ENCODE measurements at regions not wholly inside any gene's neighbourhood (a gene's known extent, or its start where the extent isn't known, plus 50 kb on each side); places are given as distances from the start of the nearest gene placed in this dataset.

DNA sequence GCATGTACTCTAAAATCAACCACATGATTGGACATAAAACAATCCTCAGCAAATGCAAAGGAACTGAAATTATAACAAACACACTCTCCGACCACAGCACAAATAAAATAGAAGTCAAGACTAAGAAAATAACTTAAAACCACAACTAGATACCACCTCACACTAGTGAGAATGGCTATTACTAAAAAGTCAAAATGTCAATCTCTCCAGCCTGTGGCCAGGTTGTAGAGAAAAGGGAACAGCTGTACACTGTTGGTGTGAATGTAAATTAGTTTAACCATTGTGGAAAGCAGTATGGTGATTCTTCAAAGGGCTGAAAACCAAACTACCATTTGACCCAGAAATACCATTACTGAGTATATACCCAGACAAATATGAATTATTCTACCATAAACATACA is 1025.7 kb upstream of the TENM4 start:
- Histone ChIP-seq H3K36me3 (replicated peaks in 1 of 2; ENCODE audit: control insufficient read depth in 1 of 2, insufficient read depth in 2 of 2, low read length in 2 of 2) (no peaks in the 10 kb centered on the region), H2AFZ (ENCODE audit: low read length) (no peak overlapping the region), H3K4me2 (ENCODE audit: low read depth, low read length) (no peak overlapping the region), H4K20me1 (ENCODE audit: insufficient read depth, low read length) (no peaks in the 10 kb centered on the region), H3K4me1 (ENCODE audit: insufficient read depth, low read length) (no peaks in the 10 kb centered on the region), H3K9ac (ENCODE audit: insufficient read depth, low read depth, low read length) (no peak overlapping the region), H3K27ac (ENCODE audit: extremely low read length, insufficient read depth, low read length) (no peak overlapping the region), H3K9me3 (ENCODE audit: low read length) (no peaks in the 10 kb centered on the region; the same call in 1 of the 2 replicates), H3K4me3 (replicated peaks in 1 of 3; ENCODE audit: insufficient read depth in 1 of 3, low read depth in 2 of 3, low read length in 3 of 3) (no peak overlapping the region), H3K27me3 (ENCODE audit: control insufficient read depth in 1 of 2, insufficient read depth in 2 of 2, low read length in 2 of 2) (no peaks in the 10 kb centered on the region), H3K79me2 (ENCODE audit: insufficient read depth, low read length) (no peaks in the 10 kb centered on the region)
- in situ Hi-C loops (cut with HindIII; ENCODE audit: extremely low pct_ligation_motif_present, low pct_unique_long_range_greater_than_20kb), result no loop called here
- CTCF ChIA-PET (ENCODE audit: low intra/inter-chr PET ratio, low total read pairs), result no interaction called here
- no TSS peak for BruUV-seq (replicated peaks)
- ATAC-seq (no peak), FAIRE-seq (no peak), DNase-seq (ENCODE audit: low spot score) (no peak)
- POLR2A ChIA-PET, result no interaction called here
- intact Hi-C loops (cut with micrococcal nuclease; ENCODE audit: unreplicated experiment), result no loop called here
- 4% methylated on average over 1 of the region's 1 CpG for WGBS (ENCODE audit: low lambda C conversion rate)
- TF ChIP-seq ZNF318 (CRISPR knock-in tag; IDR thresholded peaks at IDR 0.05) (no peak), ZFP90 (CRISPR knock-in tag; IDR thresholded peaks at IDR 0.05; ENCODE audit: borderline replicate concordance) (no peak), HBP1 (CRISPR knock-in tag; IDR thresholded peaks at IDR 0.05; ENCODE audit: low read depth) (no peak), REXO4 (CRISPR knock-in tag; IDR thresholded peaks at IDR 0.05; ENCODE audit: borderline replicate concordance) (no peak), PRPF4 (IDR thresholded peaks at IDR 0.05; ENCODE audit: low read depth, low read length, poor library complexity, severe bottlenecking) (no peak), HOXA5 (CRISPR knock-in tag; IDR thresholded peaks at IDR 0.05) (no peak), JDP2 (CRISPR knock-in tag; IDR thresholded peaks at IDR 0.05; ENCODE audit: borderline replicate concordance) (no peak), MXI1 (IDR thresholded peaks at IDR 0.05; ENCODE audit: borderline replicate concordance, low read depth, low read length) (no peak), PITX1 (CRISPR knock-in tag; IDR thresholded peaks at IDR 0.05) (no peak)
- TF ChIP-seq, protein P1, sequence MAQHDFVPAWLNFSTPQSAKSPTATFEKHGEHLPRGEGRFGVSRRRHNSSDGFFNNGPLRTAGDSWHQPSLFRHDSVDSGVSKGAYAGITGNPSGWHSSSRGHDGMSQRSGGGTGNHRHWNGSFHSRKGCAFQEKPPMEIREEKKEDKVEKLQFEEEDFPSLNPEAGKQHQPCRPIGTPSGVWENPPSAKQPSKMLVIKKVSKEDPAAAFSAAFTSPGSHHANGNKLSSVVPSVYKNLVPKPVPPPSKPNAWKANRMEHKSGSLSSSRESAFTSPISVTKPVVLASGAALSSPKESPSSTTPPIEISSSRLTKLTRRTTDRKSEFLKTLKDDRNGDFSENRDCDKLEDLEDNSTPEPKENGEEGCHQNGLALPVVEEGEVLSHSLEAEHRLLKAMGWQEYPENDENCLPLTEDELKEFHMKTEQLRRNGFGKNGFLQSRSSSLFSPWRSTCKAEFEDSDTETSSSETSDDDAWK (CRISPR knock-in tag; IDR thresholded peaks at IDR 0.05), result no peak
